ENCODE measurements at regions not wholly inside any gene's neighbourhood (a gene's known extent, or its start where the extent isn't known, plus 50 kb on each side); places are given as distances from the start of the nearest gene placed in this dataset.
"Not testable (repeated sequence)": the region's sequence is repeated elsewhere in the genome, so short reads cannot be mapped to it uniquely, and the experiment has no call there.

GRCh38 chr2:228801451-228801850 is 469.6 kb downstream of the PID1 start:
- no peak for DNase-seq (ENCODE audit: extremely low read depth in 1 of 11, low read depth in 9 of 11, low spot score in 4 of 11)

GRCh38 chr2:228799208-228799588 is 471.9 kb downstream of the PID1 start:
- DNase-seq (ENCODE audit: extremely low read depth in 1 of 11, low read depth in 9 of 11, low spot score in 4 of 11), result peak in 1 of 11 donors; percentile 10

- peak in 9 of 11 donors; percentile 19 to 49 (median 35) for DNase-seq (ENCODE audit: extremely low read depth in 1 of 11, low read depth in 9 of 11, low spot score in 4 of 11)
Observed at GRCh38 chr2:228798458-228799207, 472.5 kb downstream of the PID1 start.

- no peak for DNase-seq (ENCODE audit: extremely low read depth in 1 of 11, low read depth in 9 of 11, low spot score in 4 of 11)
Observed at GRCh38 chr2:228796386-228796785, 474.7 kb downstream of the PID1 start.

GRCh38 chr2:228793116-228793515 is 478.0 kb downstream of the PID1 start:
- DNase-seq (ENCODE audit: extremely low read depth in 1 of 11, low read depth in 9 of 11, low spot score in 4 of 11), result no peak

GRCh38 chr2:228786901-228787300 is 484.2 kb downstream of the PID1 start:
- DNase-seq (ENCODE audit: extremely low read depth in 1 of 11, low read depth in 9 of 11, low spot score in 4 of 11), result no peak

GRCh38 chr2:228782281-228782680 is 488.8 kb downstream of the PID1 start:
- DNase-seq (ENCODE audit: extremely low read depth in 1 of 11, low read depth in 9 of 11, low spot score in 4 of 11), result no peak

GRCh38 chr2:228777855-228778355 is 493.2 kb downstream of the PID1 start:
- no peak for DNase-seq (ENCODE audit: extremely low read depth in 1 of 11, low read depth in 9 of 11, low spot score in 4 of 11)

- DNase-seq (ENCODE audit: extremely low read depth in 1 of 11, low read depth in 9 of 11, low spot score in 4 of 11), result no peak
Observed at GRCh38 chr2:228774548-228774947, 496.5 kb downstream of the PID1 start.

- DNase-seq (ENCODE audit: extremely low read depth in 1 of 11, low read depth in 9 of 11, low spot score in 4 of 11), result peak in 7 of 11 donors; percentile 1 to 37 (median 21)
Observed at GRCh38 chr2:228771774-228772173, 499.3 kb downstream of the PID1 start.

- no peak for DNase-seq (ENCODE audit: extremely low read depth in 1 of 11, low read depth in 9 of 11, low spot score in 4 of 11)
Observed at GRCh38 chr2:228771315-228771714, 499.8 kb downstream of the PID1 start.

- DNase-seq (ENCODE audit: extremely low read depth in 1 of 11, low read depth in 9 of 11, low spot score in 4 of 11), result no peak
Observed at GRCh38 chr2:228768818-228769217, 502.3 kb downstream of the PID1 start.

- not testable (repeated sequence) for DNase-seq (ENCODE audit: extremely low read depth in 1 of 11, low read depth in 9 of 11, low spot score in 4 of 11)
Observed at GRCh38 chr2:228768141-228768540, 502.9 kb downstream of the PID1 start.

- no peak for DNase-seq (ENCODE audit: extremely low read depth in 1 of 11, low read depth in 9 of 11, low spot score in 4 of 11)
Observed at GRCh38 chr2:228767196-228767595, 503.9 kb downstream of the PID1 start.

GRCh38 chr2:228763379-228763981 is 507.6 kb downstream of the PID1 start:
- no peak for DNase-seq (ENCODE audit: extremely low read depth in 1 of 11, low read depth in 9 of 11, low spot score in 4 of 11)

GRCh38 chr2:228762565-228762964 is 508.5 kb downstream of the PID1 start:
- no peak for DNase-seq (ENCODE audit: extremely low read depth in 1 of 11, low read depth in 9 of 11, low spot score in 4 of 11)

GRCh38 chr2:228755661-228756060 is 515.4 kb downstream of the PID1 start:
- not testable (repeated sequence) for DNase-seq (ENCODE audit: extremely low read depth in 1 of 11, low read depth in 9 of 11, low spot score in 4 of 11)

- DNase-seq (ENCODE audit: extremely low read depth in 1 of 11, low read depth in 9 of 11, low spot score in 4 of 11), result peak in 1 of 11 donors; percentile 4
Observed at GRCh38 chr2:228747483-228747882, 523.6 kb downstream of the PID1 start.

- no peak for DNase-seq (ENCODE audit: extremely low read depth in 1 of 11, low read depth in 9 of 11, low spot score in 4 of 11)
Observed at GRCh38 chr2:228738671-228739380, 532.3 kb downstream of the PID1 start.

- DNase-seq (ENCODE audit: extremely low read depth in 1 of 11, low read depth in 9 of 11, low spot score in 4 of 11), result no peak
Observed at GRCh38 chr2:228735697-228736096, 535.4 kb downstream of the PID1 start.

Data from renal cortex interstitium (tissue), 11 donors.